GM11168 (cell line): ENCODE measurements at regions not wholly inside any gene's neighbourhood (a gene's known extent, or its start where the extent isn't known, plus 50 kb on each side); places are given as distances from the start of the nearest gene placed in this dataset.
"Not testable (repeated sequence)": the region's sequence is repeated elsewhere in the genome, so short reads cannot be mapped to it uniquely, and the experiment has no call there.

Experiments used
- in situ Hi-C: fragments of 300-500 bp; cut with MboI; formaldehyde crosslinking; loops from one replicate; pipeline ENCODE4 v1.12.0; 2022; ENCODE audit warnings: low sequenced_read_pairs; ENCODE audit not compliant: unreplicated experiment

DNA sequence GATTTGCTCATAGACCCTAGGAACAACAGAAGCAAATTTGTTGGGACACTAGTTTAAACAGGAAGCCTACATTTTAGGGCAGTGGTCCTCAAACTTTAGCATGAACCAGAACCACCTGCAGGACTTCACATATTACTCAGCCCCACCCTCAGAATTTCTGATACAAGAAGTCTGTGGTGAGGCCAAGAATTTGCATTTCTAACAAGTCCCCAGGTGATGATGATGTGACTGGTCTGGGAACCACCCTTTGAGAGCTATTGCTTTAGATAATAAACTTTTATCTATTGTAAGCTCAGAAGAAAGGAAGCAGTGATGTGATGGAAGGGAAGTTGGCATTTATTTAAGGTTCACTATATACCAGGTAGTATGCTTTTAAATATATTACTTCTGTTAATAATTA lies 194.0 kb downstream of the FAM181B start:
- in situ Hi-C loops = no loop called here

DNA sequence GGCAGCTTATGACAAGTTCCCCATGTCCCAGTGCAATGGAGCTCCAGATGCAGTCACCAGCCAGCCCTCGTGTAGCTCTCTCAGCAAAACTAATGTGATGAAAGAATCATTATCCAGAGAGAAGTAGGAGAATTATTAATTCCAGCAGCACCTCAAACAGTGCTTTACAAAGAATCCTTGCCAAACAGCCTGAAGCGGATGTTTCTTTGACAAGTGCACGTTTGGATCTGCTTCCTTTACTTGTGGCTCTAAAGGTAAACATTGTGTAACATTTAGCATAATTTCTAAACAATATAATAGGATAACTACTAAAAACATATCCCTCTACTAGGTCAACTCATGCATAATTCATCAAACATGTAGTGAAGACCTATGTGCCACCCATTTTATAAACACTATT lies 197.0 kb downstream of the FAM181B start:
- in situ Hi-C loops = no loop called here

DNA sequence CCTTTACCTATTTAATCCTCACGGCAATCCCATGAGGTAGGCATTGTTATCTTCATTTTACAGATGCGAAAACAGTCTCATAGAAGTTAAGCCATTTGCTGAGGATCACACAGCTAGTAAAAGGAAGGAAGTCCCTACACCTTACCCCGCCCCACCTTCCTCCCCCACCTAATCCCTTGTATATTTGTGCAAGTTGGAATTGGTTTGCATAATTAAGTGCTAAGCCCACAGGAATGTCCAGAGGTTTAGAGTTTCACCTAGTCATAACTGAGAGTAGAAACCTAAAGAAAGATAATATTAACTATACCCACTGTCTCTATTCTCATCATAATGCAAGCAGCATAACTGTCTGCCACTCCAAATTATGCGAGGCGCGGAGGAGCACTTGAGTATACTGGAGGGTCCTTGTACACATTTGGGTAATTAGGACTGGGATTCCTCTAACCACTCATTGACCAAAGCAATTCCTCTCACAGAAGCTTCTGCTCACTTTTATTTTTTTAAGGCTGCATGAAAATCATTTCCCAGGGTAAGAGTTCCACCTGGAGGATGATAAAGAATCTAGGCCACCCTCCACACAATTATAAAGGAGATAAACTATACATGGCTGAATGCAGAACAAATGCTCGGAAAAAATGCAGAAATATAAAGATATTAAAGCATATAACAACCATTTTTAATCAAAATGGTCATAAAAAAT lies 199.9 kb downstream of the FAM181B start:
- in situ Hi-C loops = no loop called here

DNA sequence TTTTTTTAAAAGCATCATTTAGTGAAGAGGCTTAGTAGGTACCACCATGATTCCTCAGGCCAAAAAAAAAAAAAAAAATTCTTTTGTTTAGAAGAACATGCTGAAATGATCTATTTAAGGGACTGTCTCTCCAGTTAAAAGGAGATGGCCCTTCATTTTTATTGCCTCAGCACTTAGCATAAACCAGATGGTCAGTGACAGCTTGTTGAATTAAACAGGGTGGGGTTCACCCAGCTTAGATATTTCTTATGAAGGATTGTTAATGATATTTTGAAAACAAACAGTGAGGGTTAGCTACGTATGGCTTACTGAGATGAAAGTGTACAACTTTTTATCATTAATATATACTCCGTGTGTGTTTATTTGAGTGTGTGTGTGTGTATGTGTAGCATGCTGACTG lies 203.7 kb downstream of the FAM181B start:
- in situ Hi-C loops = no loop called here

DNA sequence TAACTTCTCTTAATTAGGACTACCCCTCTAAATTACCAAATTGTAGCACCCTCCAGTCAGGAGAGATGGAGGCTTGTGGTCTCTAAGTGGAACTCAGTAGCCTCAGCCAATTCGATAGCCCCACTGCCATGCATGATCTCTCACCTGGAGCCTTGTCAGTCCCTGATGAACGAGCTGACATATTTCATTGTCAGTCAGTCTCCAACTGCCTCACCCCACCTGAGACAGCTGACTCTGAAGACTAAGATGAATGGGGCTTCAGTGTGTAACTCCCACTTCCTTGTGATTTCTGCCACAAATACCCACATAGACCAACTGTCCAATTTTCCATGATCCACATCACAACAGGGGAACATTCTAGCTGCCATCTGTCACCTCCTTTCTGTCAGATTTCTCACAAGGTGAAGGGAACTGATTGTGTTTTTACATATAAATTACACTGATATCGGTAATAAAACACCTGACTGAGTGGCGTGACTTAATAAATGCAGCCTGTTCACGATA lies 206.5 kb downstream of the FAM181B start:
- in situ Hi-C loops = no loop called here

DNA sequence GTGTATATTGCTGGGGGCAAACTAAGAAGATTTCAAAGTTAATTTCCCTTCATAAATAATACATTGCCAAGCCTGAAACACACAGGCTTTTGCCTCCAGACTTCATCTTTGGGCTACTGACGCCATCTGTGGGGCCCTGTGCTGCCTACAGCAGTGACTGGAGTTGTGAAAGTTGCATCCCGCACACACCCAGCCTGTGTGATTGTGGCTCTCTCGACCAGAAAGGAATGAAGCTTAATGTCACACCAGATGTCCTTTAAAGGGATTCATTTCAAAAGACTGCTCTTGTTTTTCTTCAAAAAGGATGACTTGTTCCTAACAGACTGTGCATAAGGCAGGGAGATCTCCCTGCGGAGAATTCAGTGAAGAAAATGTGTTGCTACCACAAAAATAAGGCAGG lies 210.5 kb downstream of the FAM181B start:
- in situ Hi-C loops = no loop called here

DNA sequence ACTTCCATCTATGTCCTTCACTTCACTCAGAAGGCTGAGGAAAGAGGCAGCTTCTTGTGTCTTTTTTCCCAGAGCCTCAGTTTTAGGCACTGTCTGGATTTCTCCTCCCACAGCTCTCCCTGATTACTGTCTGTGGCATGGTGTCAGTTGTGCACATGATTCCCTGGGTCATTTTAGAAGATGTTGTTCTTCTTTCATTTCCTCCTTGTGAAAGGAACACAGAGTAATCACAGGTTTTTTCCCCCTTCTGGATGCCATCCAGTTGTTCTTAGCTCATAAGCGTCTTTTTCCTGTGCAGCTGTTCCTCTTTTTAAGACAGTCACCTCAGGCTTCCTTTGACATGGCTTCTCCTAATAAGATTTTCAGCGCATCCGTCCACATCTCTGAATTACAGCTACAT lies 212.2 kb downstream of the FAM181B start:
- in situ Hi-C loops = no loop called here

DNA sequence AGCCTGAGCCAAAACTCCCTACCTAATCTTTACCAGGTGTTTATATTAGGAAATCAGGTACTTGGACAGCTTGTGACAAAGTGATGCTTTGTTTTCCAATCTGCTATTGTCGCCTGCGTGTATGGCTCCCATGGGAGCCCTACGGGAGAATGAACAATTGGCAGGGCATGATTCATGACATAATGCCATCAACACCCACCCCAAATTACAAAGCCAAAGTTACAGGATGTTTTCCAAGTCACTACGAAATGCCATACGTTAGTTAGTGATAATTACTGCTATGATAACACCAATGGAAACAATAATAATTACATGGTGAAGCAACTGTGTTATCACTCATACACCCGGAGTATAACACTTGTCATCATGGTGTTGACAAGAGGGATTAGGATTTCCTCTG lies 226.4 kb downstream of the FAM181B start:
- in situ Hi-C loops = no loop called here

DNA sequence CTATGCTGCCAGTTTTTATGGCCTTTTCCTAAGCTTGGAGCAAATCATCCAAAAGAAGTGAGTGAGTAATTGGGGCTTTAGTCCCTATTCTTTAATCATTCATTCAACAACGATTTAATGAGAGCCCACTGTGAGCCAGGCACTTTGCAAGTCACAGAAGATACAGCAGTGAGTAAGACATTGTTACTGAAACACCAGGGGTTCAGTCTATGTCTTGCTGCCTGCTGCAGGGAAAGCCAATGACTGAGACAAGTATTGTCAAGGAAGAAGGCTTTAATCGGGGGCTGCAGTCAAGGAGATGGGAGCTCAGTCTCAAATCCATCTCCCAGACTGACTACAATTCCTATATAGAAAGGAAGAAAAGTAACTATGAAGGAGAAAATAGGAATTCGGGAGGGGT lies 228.3 kb downstream of the FAM181B start:
- in situ Hi-C loops = no loop called here

DNA sequence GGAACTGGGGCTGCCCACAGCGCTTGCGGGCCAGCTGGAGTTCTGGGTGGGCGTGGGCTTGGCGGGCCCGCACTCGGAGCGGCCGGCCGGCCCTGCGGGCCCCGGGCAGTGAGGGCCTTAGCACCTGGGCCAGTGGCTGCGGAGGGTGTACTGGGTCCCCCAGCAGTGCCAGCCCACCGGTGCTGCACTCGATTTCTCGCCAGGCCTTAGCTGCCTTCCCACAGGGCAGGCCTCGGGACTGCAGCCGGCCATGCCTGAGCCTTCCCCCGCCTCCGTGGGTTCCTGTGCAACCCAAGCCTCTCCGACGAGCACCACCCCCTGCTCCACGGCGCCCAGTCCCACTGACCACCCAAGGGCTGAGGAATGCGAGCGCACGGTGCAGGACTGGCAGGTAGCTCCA lies 232.5 kb downstream of the FAM181B start:
- in situ Hi-C loops = not testable (repeated sequence)

DNA sequence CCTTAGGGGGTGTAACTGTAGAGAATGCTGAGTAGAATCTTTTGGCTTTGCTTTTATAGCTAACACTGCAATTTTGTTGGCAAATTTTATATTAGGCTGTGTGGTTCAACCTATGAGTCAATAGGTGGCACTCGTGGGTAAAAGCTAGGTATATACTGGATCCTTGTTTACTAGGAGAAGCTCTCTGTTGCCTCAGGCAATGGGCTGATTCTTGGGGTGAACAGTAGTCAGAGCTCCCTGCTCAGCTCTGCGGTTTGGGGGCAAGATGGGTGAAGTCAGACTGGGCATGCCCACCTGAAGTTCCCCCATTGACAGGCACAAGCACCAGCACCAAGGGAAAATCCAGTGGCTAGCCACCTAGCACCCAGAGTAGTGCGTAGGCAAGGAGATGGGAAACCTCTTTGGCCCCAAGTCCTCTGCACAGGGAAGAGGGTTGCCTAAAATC lies 238.7 kb downstream of the FAM181B start:
- in situ Hi-C loops = no loop called here

DNA sequence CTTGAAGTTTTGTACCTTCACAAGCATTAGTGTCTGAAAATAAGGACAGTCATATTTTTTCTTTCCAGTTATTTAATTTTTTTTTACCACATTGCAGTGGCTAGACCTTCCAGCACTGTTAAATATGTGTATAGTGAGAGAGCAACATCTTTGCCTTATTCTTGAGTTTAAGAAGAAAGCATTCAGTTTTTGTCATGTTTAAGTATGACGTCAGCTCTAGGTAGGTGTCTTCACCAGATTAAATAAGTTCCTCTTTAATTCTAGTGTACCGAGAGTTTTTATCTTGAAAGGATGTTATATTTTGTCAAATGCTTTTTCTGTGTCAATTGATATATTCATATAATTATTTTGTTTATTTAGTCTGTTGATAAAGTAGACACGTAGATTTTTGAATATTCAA lies 258.8 kb downstream of the FAM181B start:
- in situ Hi-C loops = no loop called here

DNA sequence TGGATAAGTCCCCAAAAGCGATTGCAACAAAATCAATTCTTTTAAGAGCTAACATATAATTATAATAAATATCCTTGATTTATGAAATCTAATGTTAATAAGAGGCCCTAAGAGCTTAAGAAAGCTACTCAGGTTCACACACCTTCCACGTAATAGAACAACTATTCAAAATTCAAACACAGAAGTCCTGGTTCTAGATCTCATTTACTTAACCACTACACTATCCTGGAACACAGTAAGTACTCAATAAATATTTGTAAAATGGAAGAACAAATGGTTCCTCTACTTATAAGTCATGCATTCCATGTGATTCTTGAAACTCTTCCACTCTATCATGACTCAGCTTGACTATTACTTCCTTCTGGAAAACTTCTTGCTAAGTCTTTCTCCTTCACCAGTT lies 268.2 kb downstream of the FAM181B start:
- in situ Hi-C loops = no loop called here

DNA sequence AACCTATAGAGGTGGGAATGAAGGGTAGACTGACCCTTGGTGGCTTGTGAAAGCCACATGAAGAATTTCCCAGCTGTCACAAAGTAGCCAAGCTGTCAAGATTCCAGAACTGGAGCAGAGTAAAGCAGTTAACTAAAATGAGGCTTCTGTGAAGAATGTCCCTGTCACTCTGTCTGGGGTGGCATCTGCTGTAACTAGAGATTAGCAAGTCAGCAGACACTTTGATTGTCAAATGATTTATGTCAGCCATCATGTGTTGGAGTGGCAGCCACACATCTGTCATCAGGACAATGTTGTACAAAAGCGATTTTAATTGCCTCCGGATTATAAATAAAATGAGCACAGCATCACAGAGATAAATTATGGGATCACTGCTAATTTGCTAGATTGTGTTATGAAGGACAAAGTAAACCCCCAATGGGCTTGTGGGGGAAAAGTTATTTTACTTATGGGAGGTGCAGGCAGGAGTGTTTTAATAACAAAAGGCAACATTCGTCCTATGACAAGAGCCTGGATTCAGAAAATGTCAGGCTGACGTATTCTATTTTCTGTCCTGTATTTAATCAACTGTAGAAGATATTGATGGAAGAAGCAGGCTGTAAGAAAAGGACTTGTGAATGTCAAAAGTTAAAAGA lies 270.9 kb downstream of the FAM181B start:
- in situ Hi-C loops = no loop called here

DNA sequence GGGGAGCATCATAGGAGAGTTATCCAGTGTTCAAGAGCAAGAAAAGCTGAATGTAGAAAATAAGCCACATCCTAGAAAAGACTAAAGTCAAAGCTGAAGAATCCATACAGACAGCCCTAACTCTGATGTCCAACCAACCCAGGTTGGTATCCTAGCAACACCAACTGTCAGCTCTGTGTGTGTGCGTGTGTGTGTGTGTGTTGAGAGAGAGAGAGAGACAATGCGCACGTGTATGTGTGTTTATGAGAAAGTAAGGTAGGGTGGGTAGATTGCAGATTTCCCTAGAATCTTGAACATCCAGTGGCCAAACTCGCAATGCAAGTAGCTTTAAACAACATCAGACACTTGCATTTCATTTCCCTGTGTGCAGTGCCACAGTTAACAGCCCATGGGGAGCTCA lies 274.9 kb downstream of the FAM181B start:
- in situ Hi-C loops = no loop called here

DNA sequence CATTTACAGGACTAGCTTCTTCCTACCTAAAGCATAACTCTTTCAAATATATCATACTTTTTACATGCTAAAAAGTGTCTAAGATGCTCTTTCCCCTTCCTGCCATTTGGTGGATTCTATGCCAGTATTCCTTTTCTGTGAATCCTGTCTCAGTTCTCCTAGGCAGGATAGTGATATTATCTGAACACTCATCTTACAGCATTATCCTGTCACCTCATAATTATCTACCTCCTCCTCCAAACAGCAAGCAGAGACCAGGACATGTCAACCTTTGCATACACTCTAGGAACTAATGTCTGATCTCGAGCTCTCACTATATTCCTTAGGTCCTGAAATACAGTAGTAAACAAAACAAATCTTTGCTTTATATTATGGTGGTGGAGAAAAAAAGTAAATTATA lies 275.5 kb downstream of the FAM181B start:
- in situ Hi-C loops = no loop called here

DNA sequence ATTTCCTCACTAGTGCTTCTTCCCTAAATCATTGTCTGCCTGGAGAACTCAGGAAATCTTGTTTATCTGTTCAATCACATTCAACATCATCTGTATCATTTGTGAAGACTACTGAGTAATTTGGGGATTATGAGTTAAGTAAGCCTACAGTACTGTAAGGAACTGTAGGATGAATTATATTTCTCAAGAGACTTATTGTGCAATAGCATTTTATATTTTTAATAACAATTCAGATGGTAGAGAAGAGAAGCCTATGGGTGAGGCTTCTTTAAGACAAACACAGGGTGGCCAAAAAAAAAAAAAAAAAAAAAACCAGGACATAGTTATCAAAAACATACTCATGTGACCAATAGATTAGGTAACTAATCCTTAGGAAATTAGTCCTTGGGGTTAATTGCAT lies 282.7 kb downstream of the FAM181B start:
- in situ Hi-C loops = no loop called here

DNA sequence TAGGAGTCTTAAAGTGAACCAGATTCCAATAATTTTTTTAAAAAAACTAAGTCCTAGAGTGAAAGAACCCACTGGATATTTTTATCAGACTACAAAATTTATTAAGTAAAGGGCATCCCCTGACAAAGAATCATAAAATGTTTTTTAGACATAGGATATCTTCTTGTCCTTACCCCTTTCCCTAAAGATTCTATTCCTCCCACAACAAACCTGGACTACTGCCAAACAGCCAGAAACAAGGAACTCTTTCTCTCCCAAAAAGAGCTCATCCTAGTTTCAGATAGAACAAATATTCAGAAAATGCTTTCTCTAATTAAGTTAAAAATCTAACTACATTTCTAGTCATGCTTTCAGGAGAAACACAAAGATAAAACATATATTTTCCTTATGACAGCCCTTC lies 327.1 kb downstream of the FAM181B start:
- in situ Hi-C loops = no loop called here

DNA sequence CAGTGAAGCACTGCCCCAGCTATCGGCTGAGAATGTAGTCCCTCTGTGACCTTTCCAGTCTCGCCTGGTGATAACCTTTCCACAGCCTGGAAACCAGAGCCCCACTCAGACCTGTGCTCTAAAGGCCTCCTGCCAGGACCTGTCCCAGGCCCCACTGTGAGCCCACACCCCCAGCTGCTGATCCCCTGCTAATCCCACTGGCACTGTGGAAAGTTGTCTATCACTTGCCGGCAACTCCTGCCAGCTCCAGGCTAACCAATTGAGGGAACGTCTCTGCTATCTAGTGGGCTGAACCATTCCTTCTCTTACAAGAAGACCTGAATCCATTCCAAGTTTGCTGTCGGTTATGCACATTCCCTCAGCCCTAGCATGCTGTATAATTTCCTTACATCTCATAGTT lies 328.2 kb downstream of the FAM181B start:
- in situ Hi-C loops = no loop called here

DNA sequence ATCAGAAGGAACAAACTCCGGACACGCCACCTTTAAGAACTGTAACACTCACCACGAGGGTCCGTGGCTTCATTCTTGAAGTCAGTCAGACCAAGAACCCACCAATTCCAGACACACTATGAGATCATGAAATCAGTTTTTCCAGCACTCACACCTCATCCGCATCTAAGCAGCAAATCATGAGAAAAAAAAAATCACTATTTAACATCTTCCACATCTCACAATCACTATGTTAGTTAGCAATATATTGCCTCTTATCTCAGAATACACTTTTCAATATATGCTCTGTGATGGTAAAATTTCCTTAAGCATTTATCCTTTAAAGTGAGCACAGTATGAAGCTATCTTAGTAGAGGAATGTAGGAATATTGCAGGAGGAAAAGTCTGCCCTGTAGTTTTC lies 328.7 kb downstream of the FAM181B start:
- in situ Hi-C loops = no loop called here

DNA sequence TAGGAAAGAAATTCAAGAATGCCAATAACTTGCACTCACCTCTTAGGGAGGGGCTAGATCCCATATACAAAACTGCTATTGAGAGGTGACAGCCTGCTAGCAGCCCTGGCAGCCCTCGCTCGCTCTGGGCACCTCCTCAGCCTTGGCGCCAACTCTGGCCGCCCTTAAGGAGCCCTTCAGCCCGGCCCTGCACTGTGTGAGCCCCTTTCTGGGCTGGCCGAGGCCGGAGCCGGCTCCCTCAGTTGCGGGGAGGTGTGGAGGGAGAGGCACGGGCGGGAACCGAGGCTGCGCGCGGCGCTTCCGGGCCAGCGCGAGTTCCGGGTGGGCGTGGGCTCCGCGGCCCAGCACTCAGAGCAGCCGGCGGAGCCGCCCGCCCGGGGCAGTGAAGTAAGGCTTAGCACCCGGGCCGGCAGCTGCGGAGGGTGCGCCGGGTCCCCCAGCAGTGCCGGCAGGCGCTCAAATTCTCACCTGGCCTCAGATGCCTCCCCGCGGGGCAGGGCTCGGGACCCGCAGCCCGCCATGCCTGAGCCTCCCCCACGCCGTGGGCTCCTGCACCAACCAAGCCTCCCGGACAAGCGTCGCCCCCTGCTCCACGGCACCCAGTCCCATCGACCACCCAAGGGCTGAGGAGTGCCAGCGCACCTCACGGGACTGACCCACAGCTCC lies 329.9 kb downstream of the FAM181B start:
- in situ Hi-C loops = no loop called here
